Activated T-cell treated with anti-CD3 and anti-CD28 coated beads, Interleukin-2, amount 50 U/mL, for 4 hours (primary cell): ENCODE measurements at regions not wholly inside any gene's neighbourhood (a gene's known extent, or its start where the extent isn't known, plus 50 kb on each side); places are given as distances from the start of the nearest gene placed in this dataset.

ENCODE experiments used
- ATAC-seq, 2 donors: fragments of 200-7000 bp; cut with Tn5 transposase; one replicate each; pipeline ENCODE4 v1.10.0; 2021
- DNase-seq: peaks from one replicate; pipeline ENCODE4 v3.0.0-alpha.2; 2020
- H3K27me3 Mint-ChIP-seq: one replicate; pipeline ENCODE4 v1.8.0; 2021; ENCODE audit warnings: low read depth, mixed read lengths
- H3K36me3 Mint-ChIP-seq: one replicate; pipeline ENCODE4 v1.8.0; 2022; ENCODE audit warnings: mixed read lengths; ENCODE audit not compliant: insufficient read depth
- H3K4me1 Mint-ChIP-seq: one replicate; pipeline ENCODE4 v1.8.0; 2021; ENCODE audit warnings: low read depth, mixed read lengths
- H3K4me3 Mint-ChIP-seq: one replicate; pipeline ENCODE4 v1.8.0; 2021; ENCODE audit warnings: mild to moderate bottlenecking, moderate library complexity, mixed read lengths
- H3K9me3 Mint-ChIP-seq: one replicate; pipeline ENCODE4 v1.8.0; 2021; ENCODE audit warnings: mixed read lengths

GRCh38 chr2:12818416-12819102, 101.8 kb downstream of the TRIB2 start:
- peaks cover 43% of the 10 kb centered on the region for H3K4me1 Mint-ChIP-seq
- DNase-seq (no peak), ATAC-seq (no peak)
- H3K4me3 Mint-ChIP-seq = no peak overlapping the region
- H3K36me3 Mint-ChIP-seq = no peaks in the 10 kb centered on the region
- no peaks in the 10 kb centered on the region for H3K9me3 Mint-ChIP-seq
- H3K27me3 Mint-ChIP-seq = peaks cover 3% of the 10 kb centered on the region

GRCh38 chr2:12819103-12819475, 102.4 kb downstream of the TRIB2 start:
- H3K4me1 Mint-ChIP-seq = peaks cover 43% of the 10 kb centered on the region
- no peaks in the 10 kb centered on the region for H3K9me3 Mint-ChIP-seq
- DNase-seq = no peak
- H3K27me3 Mint-ChIP-seq = peaks cover 3% of the 10 kb centered on the region
- ATAC-seq = no peak
- no peak overlapping the region for H3K4me3 Mint-ChIP-seq
- no peaks in the 10 kb centered on the region for H3K36me3 Mint-ChIP-seq

- H3K4me3 Mint-ChIP-seq = no peak overlapping the region
- peaks cover 3% of the 10 kb centered on the region for H3K27me3 Mint-ChIP-seq
- no peak for ATAC-seq
- peaks cover 43% of the 10 kb centered on the region for H3K4me1 Mint-ChIP-seq
- DNase-seq = no peak
- no peaks in the 10 kb centered on the region for H3K36me3 Mint-ChIP-seq
- no peaks in the 10 kb centered on the region for H3K9me3 Mint-ChIP-seq
These were observed 103.0 kb downstream of the TRIB2 start for GRCh38 chr2:12819721-12820120.

- DNase-seq (no peak), ATAC-seq (peak; percentile 54 to 67)
- Mint-ChIP-seq H3K36me3 (no peaks in the 10 kb centered on the region), H3K27me3 (peaks cover 3% of the 10 kb centered on the region), H3K4me1 (peaks cover 31% of the 10 kb centered on the region), H3K9me3 (no peaks in the 10 kb centered on the region), H3K4me3 (no peak overlapping the region)
These were observed 104.9 kb downstream of the TRIB2 start for GRCh38 chr2:12821656-12822055.

GRCh38 chr2:12824351-12824777, 107.6 kb downstream of the TRIB2 start:
- no peak overlapping the region for H3K4me3 Mint-ChIP-seq
- DNase-seq (no peak), ATAC-seq (no peak)
- H3K36me3 Mint-ChIP-seq = no peaks in the 10 kb centered on the region
- H3K27me3 Mint-ChIP-seq = no peaks in the 10 kb centered on the region
- H3K9me3 Mint-ChIP-seq = no peaks in the 10 kb centered on the region
- H3K4me1 Mint-ChIP-seq = peaks cover 9% of the 10 kb centered on the region

GRCh38 chr2:12824778-12825379, 108.1 kb downstream of the TRIB2 start:
- H3K4me1 Mint-ChIP-seq = peaks cover 3% of the 10 kb centered on the region
- H3K27me3 Mint-ChIP-seq = no peaks in the 10 kb centered on the region
- ATAC-seq = no peak
- DNase-seq = no peak
- no peak overlapping the region for H3K4me3 Mint-ChIP-seq
- no peaks in the 10 kb centered on the region for H3K36me3 Mint-ChIP-seq
- H3K9me3 Mint-ChIP-seq = no peaks in the 10 kb centered on the region

- no peaks in the 10 kb centered on the region for H3K36me3 Mint-ChIP-seq
- H3K4me3 Mint-ChIP-seq = no peak overlapping the region
- ATAC-seq (no peak), DNase-seq (no peak)
- no peaks in the 10 kb centered on the region for H3K27me3 Mint-ChIP-seq
- no peaks in the 10 kb centered on the region for H3K4me1 Mint-ChIP-seq
- H3K9me3 Mint-ChIP-seq = no peaks in the 10 kb centered on the region
These were observed 110.0 kb downstream of the TRIB2 start for GRCh38 chr2:12826781-12827180.

GRCh38 chr2:12827721-12828120, 111.0 kb downstream of the TRIB2 start:
- Mint-ChIP-seq H3K27me3 (peaks cover 3% of the 10 kb centered on the region), H3K4me3 (no peak overlapping the region), H3K4me1 (no peaks in the 10 kb centered on the region), H3K36me3 (no peaks in the 10 kb centered on the region), H3K9me3 (no peaks in the 10 kb centered on the region)
- no peak for ATAC-seq
- no peak for DNase-seq

- no peaks in the 10 kb centered on the region for H3K4me1 Mint-ChIP-seq
- no peaks in the 10 kb centered on the region for H3K9me3 Mint-ChIP-seq
- DNase-seq (no peak), ATAC-seq (no peak)
- peaks cover 3% of the 10 kb centered on the region for H3K27me3 Mint-ChIP-seq
- no peaks in the 10 kb centered on the region for H3K36me3 Mint-ChIP-seq
- H3K4me3 Mint-ChIP-seq = no peak overlapping the region
These were observed 112.2 kb downstream of the TRIB2 start for GRCh38 chr2:12828980-12829379.

GRCh38 chr2:12831016-12831415, 114.3 kb downstream of the TRIB2 start:
- Mint-ChIP-seq H3K9me3 (no peaks in the 10 kb centered on the region), H3K27me3 (peaks cover 10% of the 10 kb centered on the region), H3K4me3 (no peak overlapping the region), H3K36me3 (no peaks in the 10 kb centered on the region), H3K4me1 (no peaks in the 10 kb centered on the region)
- no peak for DNase-seq
- no peak for ATAC-seq

- Mint-ChIP-seq H3K9me3 (no peaks in the 10 kb centered on the region), H3K27me3 (peaks cover 14% of the 10 kb centered on the region), H3K36me3 (no peaks in the 10 kb centered on the region), H3K4me1 (no peaks in the 10 kb centered on the region), H3K4me3 (no peak overlapping the region)
- DNase-seq = no peak
- no peak for ATAC-seq
These were observed 117.5 kb downstream of the TRIB2 start for GRCh38 chr2:12834239-12834638.

- DNase-seq = no peak
- ATAC-seq = no peak
- Mint-ChIP-seq H3K4me3 (no peak overlapping the region), H3K36me3 (no peaks in the 10 kb centered on the region), H3K27me3 (peaks cover 14% of the 10 kb centered on the region), H3K4me1 (no peaks in the 10 kb centered on the region), H3K9me3 (no peaks in the 10 kb centered on the region)
These were observed 119.0 kb downstream of the TRIB2 start for GRCh38 chr2:12835733-12836132.

- no peak for ATAC-seq
- Mint-ChIP-seq H3K36me3 (no peaks in the 10 kb centered on the region), H3K27me3 (peaks cover 12% of the 10 kb centered on the region), H3K9me3 (no peaks in the 10 kb centered on the region), H3K4me1 (no peaks in the 10 kb centered on the region), H3K4me3 (no peak overlapping the region)
- no peak for DNase-seq
These were observed 122.6 kb downstream of the TRIB2 start for GRCh38 chr2:12839339-12839738.

GRCh38 chr2:12841021-12841420, 124.3 kb downstream of the TRIB2 start:
- Mint-ChIP-seq H3K9me3 (no peaks in the 10 kb centered on the region), H3K36me3 (no peaks in the 10 kb centered on the region), H3K4me1 (no peaks in the 10 kb centered on the region), H3K4me3 (no peak overlapping the region), H3K27me3 (peaks cover 6% of the 10 kb centered on the region)
- DNase-seq (no peak), ATAC-seq (no peak)

GRCh38 chr2:12842917-12843316, 126.2 kb downstream of the TRIB2 start:
- Mint-ChIP-seq H3K27me3 (peaks cover 2% of the 10 kb centered on the region), H3K36me3 (no peaks in the 10 kb centered on the region), H3K4me3 (no peak overlapping the region), H3K4me1 (no peaks in the 10 kb centered on the region), H3K9me3 (no peaks in the 10 kb centered on the region)
- ATAC-seq (no peak), DNase-seq (no peak)
